Caco-2 (cell line): ENCODE measurements at regions not wholly inside any gene's neighbourhood (a gene's known extent, or its start where the extent isn't known, plus 50 kb on each side); places are given as distances from the start of the nearest gene placed in this dataset.

Experiments
- BruUV-seq: library from RNA; stranded (reverse); fragments of 400-500 nt; replicated peaks from 2 replicates; lab custom pipeline; 2021; lab: Mats Ljungman, UMichigan
- CTCF ChIA-PET: fragments of 300-600 bp; sonication (Branson Sonifier 250); formaldehyde crosslinking; loops from one replicate; lab custom pipeline; 2022; ENCODE audit warnings: antibody characterized with exemption; lab: Charles Lee
- POLR2A ChIA-PET: fragments of 300-600 bp; sonication (Branson Sonifier 250); formaldehyde crosslinking; loops from one replicate; lab custom pipeline; 2022; ENCODE audit warnings: antibody characterized with exemption; lab: Charles Lee
- DNase-seq, 2 experiments: peaks; one replicate each; pipeline versions ENCODE4 v3.0.0 to v3.0.0-alpha.2; 2020 to 2022
- H3K27me3 ChIP-seq: replicated peaks from 2 replicates; pipeline ENCODE4 v1.6.0; 2011; ENCODE audit warnings: low read length; ENCODE audit not compliant: control insufficient read depth, insufficient read depth
- H3K36me3 ChIP-seq: 2 replicates; pipeline ENCODE4 v1.5.1; 2011; ENCODE audit warnings: low read length; ENCODE audit not compliant: control insufficient read depth, insufficient read depth
- H3K4me1 ChIP-seq: fragments of 250-450 bp; sonication (Bioruptor Pico); 2 replicates; pipeline ENCODE4 v1.5.1; 2020; ENCODE audit warnings: mild to moderate bottlenecking
- H3K4me3 ChIP-seq: 2 replicates; pipeline ENCODE4 v1.5.1; 2011; ENCODE audit warnings: low read depth, mild to moderate bottlenecking, control low read depth, low read length
- H3K9me3 ChIP-seq: fragments of 250-450 bp; sonication (Bioruptor Pico); 2 replicates; pipeline ENCODE4 v1.5.1; 2020; ENCODE audit warnings: mild to moderate bottlenecking, moderate library complexity
- H3K27ac Mint-ChIP-seq: one replicate; pipeline ENCODE4 v1.8.0; 2022; ENCODE audit warnings: mixed read lengths; ENCODE audit not compliant: unreplicated experiment
- H3K27me3 Mint-ChIP-seq: one replicate; pipeline ENCODE4 v1.8.0; 2022; ENCODE audit warnings: mixed read lengths; ENCODE audit not compliant: insufficient read depth, unreplicated experiment
- H3K36me3 Mint-ChIP-seq: one replicate; pipeline ENCODE4 v1.8.0; 2022; ENCODE audit warnings: mild to moderate bottlenecking, mixed read lengths; ENCODE audit not compliant: insufficient read depth, unreplicated experiment
- H3K4me1 Mint-ChIP-seq: one replicate; pipeline ENCODE4 v1.8.0; 2022; ENCODE audit warnings: low read depth, mixed read lengths; ENCODE audit not compliant: unreplicated experiment
- H3K4me3 Mint-ChIP-seq: one replicate; pipeline ENCODE4 v1.8.0; 2022; ENCODE audit warnings: mild to moderate bottlenecking, moderate library complexity, mixed read lengths; ENCODE audit not compliant: unreplicated experiment
- H3K9me3 Mint-ChIP-seq: one replicate; pipeline ENCODE4 v1.8.0; 2022; ENCODE audit warnings: mixed read lengths; ENCODE audit not compliant: unreplicated experiment
- CTCF ChIP-seq, 2 experiments: fragments of 200-600 bp in 1 of 2; IDR thresholded peaks; 1 replicate in 1 of 2; 2 replicates in 1 of 2; pipeline versions ENCODE4 v1.5.1 to v1.8.0; 2011 to 2022; ENCODE audit warnings: antibody characterized with exemption in 1 of 2, control low read depth in 1 of 2, inconsistent platforms in 1 of 2, low read depth in 1 of 2, low read length in 1 of 2, mild to moderate bottlenecking in 1 of 2, moderate library complexity in 1 of 2; ENCODE audit not compliant: insufficient read depth in 1 of 2, severe bottlenecking in 1 of 2, unreplicated experiment in 1 of 2
- intact Hi-C: fragments of 100-400 bp; cut with micrococcal nuclease; formaldehyde crosslinking; loops from one replicate; pipeline ENCODE4 v1.10.0; 2022; ENCODE audit not compliant: unreplicated experiment

- TF ChIP-seq CTCF (IDR thresholded peaks at IDR 0.05; ENCODE audit: insufficient read depth in 1 of 2, low read depth in 1 of 2, low read length in 1 of 2, severe bottlenecking in 1 of 2, unreplicated experiment in 1 of 2) = no peak
- intact Hi-C loops = no loop called here
- H3K4me1 ChIP-seq = no peaks in the 10 kb centered on the region
- H3K27me3 ChIP-seq = no peaks in the 10 kb centered on the region
- no peak overlapping the region for H3K4me3 ChIP-seq
- H3K9me3 ChIP-seq = no peaks in the 10 kb centered on the region
- CTCF ChIA-PET = interaction anchor here (0.7 kb wide), 1 partner anchor 820 kb away, joined by 3 read pairs; no protein-coding TSS in a partner anchor
- Mint-ChIP-seq H3K27ac (no peak overlapping the region), H3K9me3 (peaks cover 19% of the 10 kb centered on the region), H3K36me3 (no peaks in the 10 kb centered on the region), H3K4me1 (no peaks in the 10 kb centered on the region), H3K27me3 (no peaks in the 10 kb centered on the region), H3K4me3 (no peak overlapping the region)
- no peaks in the 10 kb centered on the region for H3K36me3 ChIP-seq
- no TSS peak for BruUV-seq
- DNase-seq = no peak
- POLR2A ChIA-PET = no interaction called here
These were observed 112.0 kb upstream of the CTNND2 start for GRCh38 chr5:12016159-12016746.

- Histone ChIP-seq H3K4me1 (no peaks in the 10 kb centered on the region), H3K4me3 (no peak overlapping the region), H3K36me3 (no peaks in the 10 kb centered on the region), H3K27me3 (no peaks in the 10 kb centered on the region), H3K9me3 (no peaks in the 10 kb centered on the region)
- Mint-ChIP-seq H3K9me3 (peaks cover 20% of the 10 kb centered on the region), H3K27ac (no peak overlapping the region), H3K4me3 (no peak overlapping the region), H3K27me3 (no peaks in the 10 kb centered on the region), H3K4me1 (no peaks in the 10 kb centered on the region), H3K36me3 (no peaks in the 10 kb centered on the region)
- CTCF ChIA-PET = no interaction called here
- TF ChIP-seq CTCF (IDR thresholded peaks at IDR 0.05; ENCODE audit: insufficient read depth in 1 of 2, low read depth in 1 of 2, low read length in 1 of 2, severe bottlenecking in 1 of 2, unreplicated experiment in 1 of 2) = no peak
- POLR2A ChIA-PET = no interaction called here
- intact Hi-C loops = no loop called here
- no peak for DNase-seq
- no TSS peak for BruUV-seq
These were observed 109.1 kb upstream of the CTNND2 start for GRCh38 chr5:12013351-12013750.

GRCh38 chr5:12003680-12004079, 99.4 kb upstream of the CTNND2 start:
- no TSS peak for BruUV-seq
- TF ChIP-seq CTCF (IDR thresholded peaks at IDR 0.05; ENCODE audit: insufficient read depth in 1 of 2, low read depth in 1 of 2, low read length in 1 of 2, severe bottlenecking in 1 of 2, unreplicated experiment in 1 of 2) = no peak

More at GRCh38 chr5:12003680-12004079, 99.4 kb upstream of the CTNND2 start:
- H3K4me1 ChIP-seq = no peaks in the 10 kb centered on the region
- H3K27me3 ChIP-seq = no peaks in the 10 kb centered on the region
- Mint-ChIP-seq H3K9me3 (peaks cover 3% of the 10 kb centered on the region), H3K4me3 (no peak overlapping the region), H3K4me1 (no peaks in the 10 kb centered on the region), H3K36me3 (no peaks in the 10 kb centered on the region), H3K27me3 (no peaks in the 10 kb centered on the region), H3K27ac (no peak overlapping the region)
- POLR2A ChIA-PET = no interaction called here
- intact Hi-C loops = no loop called here
- H3K9me3 ChIP-seq = no peaks in the 10 kb centered on the region
- no peak for DNase-seq
- no peaks in the 10 kb centered on the region for H3K36me3 ChIP-seq
- H3K4me3 ChIP-seq = no peak overlapping the region
- CTCF ChIA-PET = no interaction called here
